ENCODE measurements at regions not wholly inside any gene's neighbourhood (a gene's known extent, or its start where the extent isn't known, plus 50 kb on each side); places are given as distances from the start of the nearest gene placed in this dataset.

DNA sequence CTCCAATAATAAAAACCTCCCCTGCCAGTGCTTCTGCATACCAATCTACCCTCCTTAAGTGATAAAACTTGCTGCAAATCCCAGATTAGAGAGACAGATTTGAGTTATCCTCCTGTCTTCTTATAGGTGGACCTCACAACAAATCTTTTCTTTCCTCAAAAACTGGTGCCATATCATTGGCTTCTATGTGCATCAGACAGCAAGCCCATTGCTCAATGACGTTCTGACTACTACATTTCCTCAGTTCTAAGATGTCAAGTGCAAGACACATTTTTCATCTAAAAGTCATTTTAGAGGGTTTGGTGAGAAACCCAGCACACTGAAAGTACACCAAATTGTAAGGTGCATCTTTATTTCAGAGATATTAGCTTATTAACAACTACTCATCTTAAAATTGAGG is 107.8 kb upstream of the VAV3 start:
- no peaks in the 10 kb centered on the region for H3K9me3 ChIP-seq
- Mint-ChIP-seq H3K4me1 (ENCODE audit: low read depth, unreplicated experiment) (peaks cover 17% of the 10 kb centered on the region), H3K27me3 (ENCODE audit: insufficient read depth, unreplicated experiment) (no peaks in the 10 kb centered on the region), H3K36me3 (ENCODE audit: insufficient read depth, unreplicated experiment) (no peaks in the 10 kb centered on the region), H3K9me3 (ENCODE audit: unreplicated experiment) (no peaks in the 10 kb centered on the region), H3K27ac (ENCODE audit: unreplicated experiment) (no peak overlapping the region), H3K4me3 (ENCODE audit: unreplicated experiment) (no peak overlapping the region)
- ChIA-PET POLR2A (no interaction called here), CTCF (no interaction called here)
- H3K36me3 ChIP-seq (ENCODE audit: control insufficient read depth, insufficient read depth, low read length), result no peaks in the 10 kb centered on the region
- intact Hi-C loops (cut with micrococcal nuclease; ENCODE audit: unreplicated experiment), result loop anchor here (1.0 kb wide), 1 partner anchor 26 kb away; no protein-coding TSS in a partner anchor
- BruUV-seq (replicated peaks), result no TSS peak
- no peak for DNase-seq
- H3K27me3 ChIP-seq (replicated peaks; ENCODE audit: control insufficient read depth, insufficient read depth, low read length), result no peaks in the 10 kb centered on the region
- no peak overlapping the region for H3K4me3 ChIP-seq (ENCODE audit: low read depth, low read length)
- TF ChIP-seq, protein P1, sequence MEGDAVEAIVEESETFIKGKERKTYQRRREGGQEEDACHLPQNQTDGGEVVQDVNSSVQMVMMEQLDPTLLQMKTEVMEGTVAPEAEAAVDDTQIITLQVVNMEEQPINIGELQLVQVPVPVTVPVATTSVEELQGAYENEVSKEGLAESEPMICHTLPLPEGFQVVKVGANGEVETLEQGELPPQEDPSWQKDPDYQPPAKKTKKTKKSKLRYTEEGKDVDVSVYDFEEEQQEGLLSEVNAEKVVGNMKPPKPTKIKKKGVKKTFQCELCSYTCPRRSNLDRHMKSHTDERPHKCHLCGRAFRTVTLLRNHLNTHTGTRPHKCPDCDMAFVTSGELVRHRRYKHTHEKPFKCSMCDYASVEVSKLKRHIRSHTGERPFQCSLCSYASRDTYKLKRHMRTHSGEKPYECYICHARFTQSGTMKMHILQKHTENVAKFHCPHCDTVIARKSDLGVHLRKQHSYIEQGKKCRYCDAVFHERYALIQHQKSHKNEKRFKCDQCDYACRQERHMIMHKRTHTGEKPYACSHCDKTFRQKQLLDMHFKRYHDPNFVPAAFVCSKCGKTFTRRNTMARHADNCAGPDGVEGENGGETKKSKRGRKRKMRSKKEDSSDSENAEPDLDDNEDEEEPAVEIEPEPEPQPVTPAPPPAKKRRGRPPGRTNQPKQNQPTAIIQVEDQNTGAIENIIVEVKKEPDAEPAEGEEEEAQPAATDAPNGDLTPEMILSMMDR (IDR thresholded peaks at IDR 0.05; ENCODE audit: insufficient read depth in 1 of 2, low read depth in 1 of 2, low read length in 1 of 2, severe bottlenecking in 1 of 2, unreplicated experiment in 1 of 2), result no peak
- peaks cover 29% of the 10 kb centered on the region for H3K4me1 ChIP-seq

- Histone ChIP-seq H3K4me3 (ENCODE audit: low read depth, low read length) (no peak overlapping the region), H3K36me3 (ENCODE audit: control insufficient read depth, insufficient read depth, low read length) (no peaks in the 10 kb centered on the region), H3K27me3 (replicated peaks; ENCODE audit: control insufficient read depth, insufficient read depth, low read length) (no peaks in the 10 kb centered on the region), H3K4me1 (peaks cover 34% of the 10 kb centered on the region), H3K9me3 (no peaks in the 10 kb centered on the region)
- ChIA-PET POLR2A (no interaction called here), CTCF (no interaction called here)
- H3K4me3 Mint-ChIP-seq (ENCODE audit: unreplicated experiment), result no peak overlapping the region
- no peaks in the 10 kb centered on the region for H3K36me3 Mint-ChIP-seq (ENCODE audit: insufficient read depth, unreplicated experiment)
- intact Hi-C loops (cut with micrococcal nuclease; ENCODE audit: unreplicated experiment), result no loop called here
- DNase-seq, result no peak
- BruUV-seq (replicated peaks), result no TSS peak
- H3K4me1 Mint-ChIP-seq (ENCODE audit: low read depth, unreplicated experiment), result peaks cover 17% of the 10 kb centered on the region
- TF ChIP-seq, protein P1 (IDR thresholded peaks at IDR 0.05; ENCODE audit: insufficient read depth in 1 of 2, low read depth in 1 of 2, low read length in 1 of 2, severe bottlenecking in 1 of 2, unreplicated experiment in 1 of 2), result no peak
- no peaks in the 10 kb centered on the region for H3K27me3 Mint-ChIP-seq (ENCODE audit: insufficient read depth, unreplicated experiment)
- no peaks in the 10 kb centered on the region for H3K9me3 Mint-ChIP-seq (ENCODE audit: unreplicated experiment)
- no peak overlapping the region for H3K27ac Mint-ChIP-seq (ENCODE audit: unreplicated experiment)
These were observed 107.2 kb upstream of the VAV3 start for GRCh38 chr1:108072212-108072611.

GRCh38 chr1:108071601-108072000 is 106.6 kb upstream of the VAV3 start:
- H3K9me3 Mint-ChIP-seq (ENCODE audit: unreplicated experiment), result no peaks in the 10 kb centered on the region
- no peak for DNase-seq
- H3K4me3 ChIP-seq (ENCODE audit: low read depth, low read length), result no peak overlapping the region
- no peaks in the 10 kb centered on the region for H3K9me3 ChIP-seq
- H3K27me3 ChIP-seq (replicated peaks; ENCODE audit: control insufficient read depth, insufficient read depth, low read length), result no peaks in the 10 kb centered on the region
- no peaks in the 10 kb centered on the region for H3K36me3 ChIP-seq (ENCODE audit: control insufficient read depth, insufficient read depth, low read length)
- H3K4me1 ChIP-seq, result peaks cover 35% of the 10 kb centered on the region
- no peaks in the 10 kb centered on the region for H3K36me3 Mint-ChIP-seq (ENCODE audit: insufficient read depth, unreplicated experiment)
- ChIA-PET CTCF (no interaction called here), POLR2A (no interaction called here)
- no peak overlapping the region for H3K4me3 Mint-ChIP-seq (ENCODE audit: unreplicated experiment)
- no peak overlapping the region for H3K27ac Mint-ChIP-seq (ENCODE audit: unreplicated experiment)
- no TSS peak for BruUV-seq (replicated peaks)
- H3K27me3 Mint-ChIP-seq (ENCODE audit: insufficient read depth, unreplicated experiment), result no peaks in the 10 kb centered on the region
- H3K4me1 Mint-ChIP-seq (ENCODE audit: low read depth, unreplicated experiment), result peaks cover 17% of the 10 kb centered on the region
- TF ChIP-seq, protein P1 (IDR thresholded peaks at IDR 0.05; ENCODE audit: insufficient read depth in 1 of 2, low read depth in 1 of 2, low read length in 1 of 2, severe bottlenecking in 1 of 2, unreplicated experiment in 1 of 2), result no peak
- intact Hi-C loops (cut with micrococcal nuclease; ENCODE audit: unreplicated experiment), result no loop called here
